ENCODE measurements at regions not wholly inside any gene's neighbourhood (a gene's known extent, or its start where the extent isn't known, plus 50 kb on each side); places are given as distances from the start of the nearest gene placed in this dataset.
A peak's percentile ranks its signal among the peaks of the same experiment; 100 is the strongest.

DNA sequence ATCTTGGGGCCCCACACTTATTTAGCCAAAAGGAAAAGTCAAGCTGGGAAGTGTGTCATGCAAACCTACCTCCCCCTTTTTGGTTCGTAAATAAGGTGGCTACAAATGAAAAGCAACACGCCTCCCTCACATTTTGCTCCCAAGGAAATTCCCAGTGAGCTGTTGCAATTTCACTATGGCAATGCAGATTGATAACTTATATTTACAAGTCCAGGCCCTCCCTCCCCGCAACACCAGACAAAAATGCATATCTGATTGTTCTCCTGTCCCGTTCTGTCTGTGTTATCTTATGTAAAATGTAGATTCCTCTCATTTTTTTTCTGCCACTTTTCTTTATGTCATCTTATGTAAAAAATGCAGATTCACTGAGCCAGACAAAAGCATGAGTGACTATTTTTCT lies 1305.3 kb downstream of the SLITRK5 start:
- no peaks in the 10 kb centered on the region for H3K4me1 Mint-ChIP-seq
- H3K27ac Mint-ChIP-seq, result no peak overlapping the region
- H3K27me3 Mint-ChIP-seq, result no peaks in the 10 kb centered on the region
- H3K36me3 Mint-ChIP-seq, result no peaks in the 10 kb centered on the region
- no peak overlapping the region for H3K4me3 Mint-ChIP-seq
- peaks cover 1 to 12% (median 2%) of the 10 kb centered on the region in 3 donors for H3K9me3 Mint-ChIP-seq

DNA sequence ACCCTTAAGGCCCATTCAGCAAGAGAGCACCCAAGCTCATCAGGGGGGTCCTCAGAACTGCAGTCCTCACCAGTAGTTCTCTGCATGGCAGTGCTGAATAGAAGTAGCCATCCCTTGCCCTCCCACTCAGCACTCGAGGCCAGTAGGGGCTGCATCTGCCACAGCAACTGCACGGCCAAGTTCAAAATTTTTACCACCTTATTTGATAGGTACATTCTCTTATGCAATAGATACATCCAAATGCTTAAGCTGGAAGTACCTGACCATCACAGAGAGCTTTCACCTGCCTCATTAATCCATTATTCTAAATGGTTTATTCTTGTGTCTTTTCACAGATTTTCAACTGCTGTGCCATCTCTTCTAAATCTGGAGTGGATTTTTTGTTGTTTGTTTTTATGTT lies 1307.4 kb downstream of the SLITRK5 start:
- H3K27me3 Mint-ChIP-seq, result no peaks in the 10 kb centered on the region
- H3K4me3 Mint-ChIP-seq, result no peak overlapping the region
- H3K4me1 Mint-ChIP-seq, result no peaks in the 10 kb centered on the region

DNA sequence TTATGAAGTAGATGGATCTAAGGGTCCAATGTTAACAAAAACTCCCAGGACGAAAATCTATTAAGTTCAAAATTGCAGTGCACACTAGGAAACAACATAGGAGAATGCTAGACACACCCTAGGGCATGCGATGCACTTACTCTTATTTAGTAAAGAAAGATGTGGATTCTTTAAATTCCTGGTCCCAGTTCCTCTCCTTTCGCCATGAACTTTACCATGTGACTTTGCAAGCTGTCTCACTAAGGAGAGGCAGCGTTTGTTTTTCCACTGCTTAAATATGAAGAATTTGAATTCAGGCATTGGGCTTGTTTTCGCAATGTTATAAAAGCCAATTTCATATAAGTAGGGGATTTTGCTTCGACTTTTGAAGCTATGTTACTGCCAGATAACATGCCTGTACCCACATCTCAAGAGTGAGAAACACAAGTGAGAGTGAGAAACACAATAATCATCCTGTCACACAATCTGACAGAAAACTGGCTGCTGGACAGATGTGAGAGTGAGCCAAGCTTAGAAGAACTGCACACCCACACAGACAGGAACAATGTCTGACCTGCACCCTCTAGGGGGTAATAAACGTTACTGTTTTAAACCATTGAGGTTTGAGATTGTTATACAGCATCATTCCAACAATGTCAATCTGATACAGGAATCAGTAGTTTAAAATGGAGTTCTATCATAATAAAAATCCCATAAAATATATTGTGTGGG lies 1308.4 kb downstream of the SLITRK5 start:
- H3K4me1 Mint-ChIP-seq, result no peaks in the 10 kb centered on the region
- no peaks in the 10 kb centered on the region for H3K27me3 Mint-ChIP-seq
- H3K36me3 Mint-ChIP-seq, result no peaks in the 10 kb centered on the region
- H3K27ac Mint-ChIP-seq, result no peak overlapping the region
- H3K4me3 Mint-ChIP-seq, result no peak overlapping the region
- H3K9me3 Mint-ChIP-seq, result peaks cover 0 to 8% (median 2%) of the 10 kb centered on the region in 3 donors

More for the DNA sequence above, 1307.4 kb downstream of the SLITRK5 start:
- Mint-ChIP-seq H3K36me3 (no peaks in the 10 kb centered on the region), H3K27ac (no peak overlapping the region), H3K9me3 (peaks cover 0 to 8% (median 2%) of the 10 kb centered on the region in 3 donors)

DNA sequence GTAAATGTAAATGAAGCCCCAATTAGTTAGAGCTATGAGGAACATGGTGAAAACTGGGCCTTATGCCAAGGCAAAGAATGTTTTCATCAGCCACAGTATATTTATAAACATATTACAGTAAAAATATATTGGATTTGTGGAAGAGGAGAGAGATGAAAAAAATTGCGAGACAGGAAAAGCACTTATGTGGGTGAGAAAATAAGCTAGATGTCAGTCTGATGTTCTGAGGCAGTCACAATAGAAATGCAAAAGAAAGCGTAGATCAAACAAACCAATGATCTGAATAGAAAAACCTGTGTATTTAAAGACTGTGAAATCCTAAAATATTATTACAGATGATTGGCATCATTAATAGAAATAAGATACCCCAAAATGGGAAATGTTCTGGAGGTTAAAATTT lies 1332.5 kb downstream of the SLITRK5 start:
- Mint-ChIP-seq H3K27me3 (no peaks in the 10 kb centered on the region), H3K4me3 (no peak overlapping the region), H3K27ac (no peak overlapping the region), H3K36me3 (no peaks in the 10 kb centered on the region), H3K4me1 (no peaks in the 10 kb centered on the region), H3K9me3 (peaks cover 2 to 7% (median 2%) of the 10 kb centered on the region in 3 donors)

DNA sequence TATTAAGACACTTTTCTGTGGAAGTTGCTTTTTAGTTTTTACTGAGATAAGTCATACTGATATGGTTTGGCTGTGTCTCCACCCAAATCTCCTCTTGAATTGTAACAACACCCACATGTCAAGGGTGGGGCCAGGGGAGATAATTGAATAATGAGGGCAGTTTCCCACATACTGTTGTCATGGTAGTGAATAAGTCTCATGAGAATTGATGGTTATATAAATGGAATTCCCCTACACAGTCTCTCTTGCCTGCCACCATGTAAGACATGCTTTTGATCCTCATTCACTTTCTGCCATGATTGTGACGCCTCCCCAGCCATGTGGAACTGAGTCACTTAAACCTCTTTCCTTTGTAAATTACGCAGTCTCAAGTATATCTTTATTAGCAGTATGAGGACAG lies 1340.4 kb downstream of the SLITRK5 start:
- H3K27ac Mint-ChIP-seq, result no peak overlapping the region
- no peak overlapping the region for H3K4me3 Mint-ChIP-seq
- H3K27me3 Mint-ChIP-seq, result no peaks in the 10 kb centered on the region
- H3K9me3 Mint-ChIP-seq, result peaks cover 0 to 5% (median 2%) of the 10 kb centered on the region in 3 donors
- H3K4me1 Mint-ChIP-seq, result no peaks in the 10 kb centered on the region
- H3K36me3 Mint-ChIP-seq, result no peaks in the 10 kb centered on the region

DNA sequence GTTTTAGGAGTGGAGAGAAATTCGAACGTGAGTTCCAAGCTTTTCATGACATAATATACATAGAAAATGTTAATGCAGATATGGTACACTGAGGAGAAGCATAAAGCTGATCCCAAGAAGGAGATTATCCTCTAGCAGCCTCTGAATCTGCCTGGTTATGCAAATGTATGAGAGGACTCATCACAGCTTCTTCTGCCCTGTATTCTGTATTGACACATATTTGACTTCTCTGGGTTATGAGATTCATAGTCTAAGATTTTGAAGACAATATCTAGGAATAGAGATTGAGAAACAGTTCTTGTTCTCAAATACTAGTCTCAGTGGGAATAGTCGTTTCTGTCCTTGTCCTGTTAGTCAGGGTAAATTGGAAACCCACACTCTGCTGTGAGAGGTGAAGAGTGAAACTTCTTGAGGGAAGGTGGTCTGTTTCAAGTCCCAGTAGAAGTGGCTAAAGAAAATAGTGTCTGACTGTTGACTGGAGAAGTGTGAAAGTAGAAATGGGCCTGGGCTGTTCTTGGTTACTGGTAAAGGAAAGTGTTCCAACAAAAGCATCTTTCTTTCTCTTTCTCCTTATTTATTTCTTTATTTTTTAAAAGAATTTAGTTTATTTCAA lies 1356.6 kb downstream of the SLITRK5 start:
- Mint-ChIP-seq H3K36me3 (no peaks in the 10 kb centered on the region), H3K4me1 (no peaks in the 10 kb centered on the region), H3K27ac (no peak overlapping the region), H3K4me3 (no peak overlapping the region), H3K9me3 (peaks cover 0 to 21% (median 7%) of the 10 kb centered on the region in 3 donors), H3K27me3 (no peaks in the 10 kb centered on the region)

DNA sequence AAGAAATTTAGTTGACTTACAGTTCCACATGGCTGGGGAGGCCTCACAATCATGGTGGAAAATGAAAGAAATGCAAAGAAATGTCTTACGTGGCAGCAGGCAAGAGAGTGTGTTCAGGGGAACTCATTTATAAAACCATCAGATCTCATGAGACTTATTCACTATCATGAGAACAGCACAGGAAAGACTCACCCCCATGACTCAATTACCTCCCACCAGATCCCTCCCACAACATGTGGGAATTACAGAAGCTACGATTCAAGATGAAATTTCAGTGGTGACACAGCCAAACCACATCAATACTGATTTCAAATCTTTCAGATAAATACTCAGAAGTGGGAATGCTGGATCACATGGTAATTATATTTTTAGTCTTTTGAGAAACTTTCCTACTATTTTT lies 1357.9 kb downstream of the SLITRK5 start:
- Mint-ChIP-seq H3K36me3 (no peaks in the 10 kb centered on the region), H3K9me3 (peaks cover 5 to 28% (median 7%) of the 10 kb centered on the region in 3 donors), H3K4me3 (no peak overlapping the region), H3K27me3 (no peaks in the 10 kb centered on the region), H3K27ac (no peak overlapping the region), H3K4me1 (no peaks in the 10 kb centered on the region)

DNA sequence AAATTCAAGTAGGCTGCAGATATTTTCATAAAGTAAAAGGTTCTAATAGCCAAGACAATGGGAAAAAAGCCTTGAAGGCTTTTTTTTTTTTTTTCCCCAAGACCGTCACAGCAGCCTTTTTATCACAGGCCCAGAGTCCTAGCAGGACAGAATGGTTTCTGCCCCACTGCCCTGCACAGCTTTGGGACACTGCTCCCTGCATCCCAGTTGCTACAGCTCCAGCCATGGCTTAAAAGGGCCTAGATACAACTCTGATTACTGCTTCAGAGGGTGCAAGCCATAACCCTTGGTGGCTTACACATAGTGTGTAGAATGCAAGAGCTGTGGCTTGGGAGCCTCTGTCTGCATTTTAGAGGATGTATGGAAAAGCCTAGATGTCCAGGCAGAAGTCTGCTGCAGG lies 1362.8 kb downstream of the SLITRK5 start:
- Mint-ChIP-seq H3K36me3 (no peaks in the 10 kb centered on the region), H3K27ac (no peak overlapping the region), H3K4me3 (no peak overlapping the region), H3K4me1 (no peaks in the 10 kb centered on the region), H3K27me3 (no peaks in the 10 kb centered on the region), H3K9me3 (peaks cover 2 to 22% (median 5%) of the 10 kb centered on the region in 3 donors)

DNA sequence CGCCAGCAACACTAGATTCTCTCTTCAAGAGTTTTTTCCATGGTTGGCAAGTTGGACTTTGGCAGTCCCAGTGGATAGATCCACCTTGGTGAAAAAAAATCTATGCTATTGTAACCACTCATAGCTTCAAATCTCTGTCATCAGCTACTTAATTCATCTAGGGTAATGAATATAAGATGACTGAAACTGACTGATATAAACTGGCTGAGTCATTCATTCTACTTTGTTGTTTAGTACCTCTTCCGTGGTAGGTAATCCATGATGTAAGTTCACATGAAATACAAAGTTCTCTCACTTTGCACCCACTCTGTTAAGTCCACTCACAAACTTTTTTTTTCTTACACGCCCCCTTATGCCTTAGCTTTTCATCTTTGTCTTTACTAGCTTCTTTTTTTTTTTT lies 1381.5 kb downstream of the SLITRK5 start:
- peaks cover 0 to 24% (median 2%) of the 10 kb centered on the region in 3 donors for H3K9me3 Mint-ChIP-seq
- H3K27me3 Mint-ChIP-seq, result no peaks in the 10 kb centered on the region
- no peaks in the 10 kb centered on the region for H3K36me3 Mint-ChIP-seq

DNA sequence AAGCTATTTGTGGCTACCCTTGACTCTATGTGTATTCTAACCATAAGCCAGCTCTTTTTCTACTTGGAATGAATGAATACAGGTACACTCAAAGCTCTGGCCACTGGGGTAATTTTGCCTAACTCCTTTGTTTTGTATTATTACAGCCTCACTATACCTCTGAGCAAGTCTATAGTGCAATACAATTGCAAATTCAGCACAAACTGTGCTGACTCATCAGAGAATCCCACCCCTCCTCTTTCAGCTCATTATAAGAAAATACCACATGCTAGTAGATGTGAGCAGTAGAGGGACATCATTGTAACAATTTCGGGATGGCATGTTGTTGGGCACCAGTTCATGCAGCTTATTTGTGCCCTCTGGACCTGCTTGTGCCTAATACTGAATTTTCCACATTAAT lies 1382.2 kb downstream of the SLITRK5 start:
- peaks cover 0 to 24% (median 2%) of the 10 kb centered on the region in 3 donors for H3K9me3 Mint-ChIP-seq
- no peaks in the 10 kb centered on the region for H3K4me1 Mint-ChIP-seq
- H3K36me3 Mint-ChIP-seq, result no peaks in the 10 kb centered on the region
- no peaks in the 10 kb centered on the region for H3K27me3 Mint-ChIP-seq
- no peak overlapping the region for H3K27ac Mint-ChIP-seq
- no peak overlapping the region for H3K4me3 Mint-ChIP-seq

More for the DNA sequence above, 1381.5 kb downstream of the SLITRK5 start:
- no peak overlapping the region for H3K27ac Mint-ChIP-seq
- no peaks in the 10 kb centered on the region for H3K4me1 Mint-ChIP-seq
- no peak overlapping the region for H3K4me3 Mint-ChIP-seq

DNA sequence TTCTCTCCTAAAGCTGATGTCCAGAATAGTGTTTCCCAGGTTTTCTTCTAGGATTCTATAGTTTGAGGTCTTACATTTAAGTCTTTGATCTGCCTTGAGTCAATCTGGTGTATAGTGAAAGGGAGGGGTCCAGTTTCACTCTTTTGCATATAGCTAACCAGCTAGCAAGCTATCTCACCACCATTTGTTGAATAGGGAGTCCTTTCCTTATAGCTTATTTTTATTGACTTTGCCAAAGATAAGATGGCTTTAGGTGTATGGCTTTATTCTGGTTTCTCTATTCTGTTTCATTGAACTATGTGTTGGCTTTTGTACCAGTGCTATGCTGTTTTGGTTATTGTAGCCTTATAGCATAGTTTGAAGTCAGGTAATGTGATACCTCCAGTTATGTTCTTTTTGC lies 1386.1 kb downstream of the SLITRK5 start:
- Mint-ChIP-seq H3K27ac (peak overlapping the region in 1 of 3 donors; percentile 58), H3K36me3 (no peaks in the 10 kb centered on the region), H3K27me3 (no peaks in the 10 kb centered on the region), H3K4me1 (no peaks in the 10 kb centered on the region), H3K4me3 (no peak overlapping the region), H3K9me3 (peaks cover 0 to 24% (median 4%) of the 10 kb centered on the region in 3 donors)

DNA sequence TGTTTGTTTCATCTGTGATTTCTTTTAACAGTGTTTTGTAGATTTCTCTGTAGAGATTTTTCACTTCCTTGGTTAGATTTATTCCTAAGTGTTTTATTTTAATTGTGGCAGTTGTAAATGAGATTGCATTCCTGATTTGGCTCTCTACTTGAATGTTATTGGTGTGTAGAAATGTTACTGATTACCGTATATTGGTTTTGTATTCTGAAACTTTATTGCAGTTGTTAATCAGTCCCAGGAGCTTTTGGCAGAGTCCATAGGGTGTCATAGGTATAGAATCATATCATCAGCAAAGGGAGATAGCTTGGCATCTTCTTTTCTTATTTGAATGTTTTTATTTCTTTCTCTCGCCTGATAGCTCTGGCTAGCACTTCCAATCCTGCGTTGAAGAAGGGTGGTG lies 1386.7 kb downstream of the SLITRK5 start:
- Mint-ChIP-seq H3K27ac (no peak overlapping the region), H3K4me1 (no peaks in the 10 kb centered on the region), H3K36me3 (no peaks in the 10 kb centered on the region), H3K27me3 (no peaks in the 10 kb centered on the region), H3K4me3 (no peak overlapping the region), H3K9me3 (peaks cover 0 to 24% (median 4%) of the 10 kb centered on the region in 3 donors)

DNA sequence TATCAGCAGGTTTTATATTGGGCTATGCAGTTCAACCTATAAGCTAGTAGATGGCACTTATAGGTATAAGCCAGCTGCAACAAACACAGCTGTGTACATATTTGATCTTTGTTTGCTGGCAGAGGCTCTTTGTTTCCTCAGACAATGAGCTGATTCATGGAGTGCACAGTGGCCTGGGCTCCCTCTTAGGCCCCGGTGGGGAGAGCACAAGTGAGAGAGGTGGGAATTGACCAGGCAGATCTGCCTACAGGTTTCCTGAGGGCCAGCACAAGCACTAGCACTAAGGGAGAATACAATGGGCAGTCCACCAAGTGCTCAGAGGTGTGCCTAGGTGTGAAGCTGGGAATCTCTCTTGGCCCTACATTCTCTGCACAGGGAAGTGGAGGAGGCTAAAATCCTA lies 1390.7 kb downstream of the SLITRK5 start:
- Mint-ChIP-seq H3K4me1 (no peaks in the 10 kb centered on the region), H3K4me3 (no peak overlapping the region), H3K36me3 (no peaks in the 10 kb centered on the region), H3K27ac (no peak overlapping the region), H3K9me3 (peaks cover 0 to 9% (median 4%) of the 10 kb centered on the region in 3 donors), H3K27me3 (no peaks in the 10 kb centered on the region)

DNA sequence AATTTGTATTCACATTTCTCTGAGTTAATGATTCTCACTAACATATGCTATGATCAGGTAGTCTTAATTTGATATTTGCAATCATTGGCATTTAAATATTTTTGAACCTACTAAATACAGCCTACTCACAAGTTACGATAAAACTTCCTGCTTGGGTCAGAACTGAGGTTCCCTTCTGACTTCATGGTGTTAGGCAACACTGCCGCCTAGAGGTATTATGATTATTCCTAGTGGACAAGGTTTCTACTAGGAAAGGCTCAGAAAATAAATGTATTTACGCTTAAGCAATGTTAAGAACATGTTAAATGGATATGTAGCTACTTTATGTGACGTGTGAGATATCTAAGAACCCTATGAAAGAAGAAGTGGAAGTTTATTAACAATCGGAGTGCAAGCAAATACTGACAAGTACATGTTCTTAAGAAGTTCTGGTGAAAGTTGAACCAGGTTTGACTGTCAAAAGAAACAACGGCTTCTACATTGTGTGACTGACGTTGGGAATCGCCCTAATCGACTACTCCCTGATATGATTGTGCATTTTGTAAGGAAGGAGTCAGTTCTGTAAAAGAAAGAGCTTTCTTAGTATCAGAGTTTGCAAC lies 1395.8 kb downstream of the SLITRK5 start:
- Mint-ChIP-seq H3K36me3 (no peaks in the 10 kb centered on the region), H3K9me3 (no peaks in the 10 kb centered on the region), H3K27ac (no peak overlapping the region), H3K4me1 (no peaks in the 10 kb centered on the region), H3K4me3 (no peak overlapping the region), H3K27me3 (no peaks in the 10 kb centered on the region)

DNA sequence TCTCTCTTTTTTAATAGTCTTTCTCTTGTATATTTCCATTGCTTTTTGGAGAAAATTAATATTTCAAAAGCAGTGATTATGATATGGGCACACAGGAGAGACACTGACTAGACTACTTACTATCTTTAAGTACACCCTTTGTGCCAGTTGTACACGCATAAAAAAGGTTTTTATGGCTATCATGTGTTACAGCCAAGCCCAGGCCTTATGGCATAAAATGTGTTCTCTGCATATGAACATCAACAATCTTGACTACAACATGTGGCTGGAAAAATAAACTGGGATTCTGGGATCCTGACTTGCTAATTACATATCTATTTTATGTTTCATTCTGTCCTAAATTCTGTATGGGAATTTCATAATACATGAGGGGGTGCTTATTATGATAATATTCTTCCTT lies 1401.8 kb downstream of the SLITRK5 start:
- Mint-ChIP-seq H3K4me3 (no peak overlapping the region), H3K27me3 (no peaks in the 10 kb centered on the region), H3K36me3 (no peaks in the 10 kb centered on the region), H3K27ac (no peak overlapping the region), H3K4me1 (peaks cover 0 to 2% (median 0%) of the 10 kb centered on the region in 3 donors), H3K9me3 (peaks cover 0 to 4% (median 0%) of the 10 kb centered on the region in 3 donors)
